SK-N-SH (cell line): ENCODE measurements at regions not wholly inside any gene's neighbourhood (a gene's known extent, or its start where the extent isn't known, plus 50 kb on each side); places are given as distances from the start of the nearest gene placed in this dataset.

Experiments used
- CTCF ChIA-PET: fragments of 300-600, 350-600 bp; formaldehyde crosslinking; extraction: SDS; loops from one replicate; lab custom pipeline; 2021; lab: Yijun Ruan, JAX
- POLR2A ChIA-PET: fragments of 350-600 bp; sonication (Branson Sonifier 250); formaldehyde crosslinking; extraction: SDS; loops from one replicate; lab custom pipeline; 2020; ENCODE audit warnings: antibody characterized with exemption, inconsistent platforms; lab: Yijun Ruan, JAX
- DNase-seq: peaks from one replicate; pipeline ENCODE4 v3.0.0; 2012
- H2AFZ ChIP-seq: fragments of 200-600 bp; sonication (generic); 2 replicates; pipeline ENCODE4 v1.8.1; 2016; ENCODE audit warnings: antibody characterized with exemption, mild to moderate bottlenecking, low read depth
- H3F3A ChIP-seq: fragments of 200-600 bp; sonication (generic); replicated peaks from 2 replicates; pipeline ENCODE3; 2016; ENCODE audit warnings: antibody characterized with exemption, mild to moderate bottlenecking; ENCODE audit not compliant: insufficient read depth
- H3K27ac ChIP-seq, 2 experiments: fragments of 200-500 bp in 1 of 2; fragments of 200-600 bp in 1 of 2; sonication (Bioruptor generic) in 1 of 2; sonication (generic), shearing (Covaris generic) in 1 of 2; 2 replicates each; pipeline versions ENCODE4 v1.5.1 to v1.6.1; 2014 to 2016; ENCODE audit warnings: low read depth in 2 of 2, inconsistent platforms in 1 of 2, low read length in 1 of 2, mild to moderate bottlenecking in 1 of 2, mixed read lengths in 1 of 2
- H3K27me3 ChIP-seq: fragments of 200-600 bp; sonication (generic), shearing (Covaris generic); 2 replicates; pipeline ENCODE4 v1.6.1; 2016; ENCODE audit warnings: mixed run types; ENCODE audit not compliant: insufficient read depth
- H3K36me3 ChIP-seq, 2 experiments: fragments of 200-500 bp in 1 of 2; fragments of 200-600 bp in 1 of 2; sonication (Bioruptor generic) in 1 of 2; sonication (generic) in 1 of 2; replicated peaks in 1 of 2; 2 replicates each; pipeline versions ENCODE3 to v1.5.1; 2014 to 2016; ENCODE audit warnings: low read length in 1 of 2, mild to moderate bottlenecking in 1 of 2; ENCODE audit not compliant: insufficient read depth in 2 of 2, control insufficient read depth in 1 of 2
- H3K4me1 ChIP-seq, 2 experiments: fragments of 200-500 bp in 1 of 2; fragments of 200-600 bp in 1 of 2; sonication (Bioruptor generic) in 1 of 2; sonication (generic), shearing (Covaris generic) in 1 of 2; 2 replicates each; pipeline versions ENCODE4 v1.5.1 to v1.6.1; 2014 to 2016; ENCODE audit warnings: low read depth in 1 of 2, low read length in 1 of 2, mixed run types in 1 of 2; ENCODE audit not compliant: insufficient read depth in 2 of 2, control insufficient read depth in 1 of 2
- H3K4me2 ChIP-seq: fragments of 200-600 bp; sonication (generic), shearing (Covaris generic); 2 replicates; pipeline ENCODE4 v1.6.1; 2017; ENCODE audit warnings: mixed run types
- H3K4me3 ChIP-seq, 2 experiments: fragments of 200-500 bp in 1 of 2; fragments of 200-600 bp in 1 of 2; sonication (Bioruptor generic) in 1 of 2; sonication (generic), shearing (Covaris generic) in 1 of 2; 2 replicates each; pipeline versions ENCODE4 v1.5.1 to v1.8.1; 2014 to 2016; ENCODE audit warnings: low read depth in 2 of 2, inconsistent platforms in 1 of 2, low read length in 1 of 2, mild to moderate bottlenecking in 1 of 2, mixed read lengths in 1 of 2, moderate library complexity in 1 of 2
- H3K79me2 ChIP-seq: fragments of 200-600 bp; sonication (generic); 2 replicates; pipeline ENCODE4 v1.8.1; 2017; ENCODE audit warnings: mild to moderate bottlenecking; ENCODE audit not compliant: insufficient read depth
- H3K9ac ChIP-seq: fragments of 200-600 bp; sonication (generic); 2 replicates; pipeline ENCODE4 v1.6.1; 2017; ENCODE audit warnings: mixed run types
- H3K9me2 ChIP-seq: fragments of 200-600 bp; sonication (generic); 2 replicates; pipeline ENCODE4 v1.6.1; 2017; ENCODE audit warnings: mixed run types
- H3K9me3 ChIP-seq: fragments of 200-600 bp; sonication (generic); 2 replicates; pipeline ENCODE4 v1.6.1; 2017; ENCODE audit warnings: mixed run types, mild to moderate bottlenecking, moderate library complexity
- H4K20me1 ChIP-seq: fragments of 200-600 bp; sonication (generic); 2 replicates; pipeline ENCODE4 v1.6.1; 2017; ENCODE audit warnings: mild to moderate bottlenecking, mixed run types; ENCODE audit not compliant: insufficient read depth
- CHD2 ChIP-seq: fragments of 150-350 bp; IDR thresholded peaks from 2 replicates; pipeline ENCODE4 v1.6.1; 2018; ENCODE audit warnings: low read length; ENCODE audit not compliant: partially characterized antibody
- CTCF ChIP-seq: fragments of 200-600 bp; sonication (generic); IDR thresholded peaks from 2 replicates; pipeline ENCODE4 v1.6.1; 2017; ENCODE audit warnings: antibody characterized with exemption, mild to moderate bottlenecking, moderate library complexity
- EP300 ChIP-seq, 2 experiments: IDR thresholded peaks; 2 replicates each; pipeline versions ENCODE4 v1.4.0 to v1.6.1; 2012; ENCODE audit warnings: borderline replicate concordance in 1 of 2, low read depth in 1 of 2, low read length in 1 of 2
- EZH2phosphoT487 ChIP-seq: fragments of 200-600 bp; sonication (generic); IDR thresholded peaks from 2 replicates; pipeline ENCODE4 v1.6.1; 2017; ENCODE audit warnings: low read depth, mixed run types, mild to moderate bottlenecking, antibody characterized with exemption, moderate library complexity, borderline replicate concordance
- GATA2 ChIP-seq: sonication (generic); formaldehyde crosslinking; IDR thresholded peaks from 2 replicates; pipeline ENCODE4 v1.5.0; 2020; ENCODE audit warnings: mild to moderate bottlenecking, missing genetic modification reagents
- IRF3 ChIP-seq: fragments of 150-350 bp; IDR thresholded peaks from 2 replicates; pipeline ENCODE4 v1.6.1; 2016; ENCODE audit warnings: mild to moderate bottlenecking, low read depth, low read length
- MAX ChIP-seq: IDR thresholded peaks from 2 replicates; pipeline ENCODE4 v1.4.0; 2012; ENCODE audit warnings: low read depth
- MEF2A ChIP-seq: IDR thresholded peaks from 2 replicates; pipeline ENCODE4 v1.4.0; 2012; ENCODE audit warnings: low read depth, borderline replicate concordance
- MXI1 ChIP-seq: IDR thresholded peaks from 2 replicates; pipeline ENCODE4 v1.6.1; 2012; ENCODE audit warnings: mild to moderate bottlenecking, low read depth, low read length, improper control_type of control experiment
- NFIC ChIP-seq: IDR thresholded peaks from 2 replicates; pipeline ENCODE4 v1.4.0; 2012; ENCODE audit warnings: borderline replicate concordance
- POLR2AphosphoS5 ChIP-seq: IDR thresholded peaks from 2 replicates; pipeline ENCODE4 v1.6.1; 2012; ENCODE audit warnings: low read depth, low read length
- RAD21 ChIP-seq: IDR thresholded peaks from 2 replicates; pipeline ENCODE4 v1.6.1; 2012; ENCODE audit warnings: mild to moderate bottlenecking, low read length
- REST ChIP-seq: IDR thresholded peaks from 2 replicates; pipeline ENCODE4 v1.6.1; 2012; ENCODE audit warnings: mild to moderate bottlenecking, low read depth, low read length, moderate library complexity
- RXRA ChIP-seq: IDR thresholded peaks from 2 replicates; pipeline ENCODE4 v1.4.0; 2012; ENCODE audit warnings: low read depth, mild to moderate bottlenecking, borderline replicate concordance
- SIN3A ChIP-seq: IDR thresholded peaks from 2 replicates; pipeline ENCODE4 v1.6.1; 2012; ENCODE audit warnings: low read depth, mild to moderate bottlenecking, low read length, moderate library complexity, borderline replicate concordance
- SMC3 ChIP-seq: IDR thresholded peaks from 2 replicates; pipeline ENCODE4 v1.6.1; 2012; ENCODE audit warnings: low read depth, low read length, improper control_type of control experiment
- TAF1 ChIP-seq: IDR thresholded peaks from 2 replicates; pipeline ENCODE4 v1.6.1; 2012; ENCODE audit warnings: low read depth, mild to moderate bottlenecking, low read length, moderate library complexity, borderline replicate concordance
- TCF12 ChIP-seq: IDR thresholded peaks from 2 replicates; pipeline ENCODE4 v1.4.0; 2012
- TEAD4 ChIP-seq: IDR thresholded peaks from 2 replicates; pipeline ENCODE4 v1.4.0; 2012; ENCODE audit warnings: mild to moderate bottlenecking, borderline replicate concordance; ENCODE audit not compliant: insufficient read depth
- USF2 ChIP-seq: fragments of 150-350 bp; IDR thresholded peaks from 2 replicates; pipeline ENCODE4 v1.6.1; 2017; ENCODE audit warnings: antibody characterized with exemption, low read length, low read depth, borderline replicate concordance
- WGBS: methylation state at CpG from one replicate; pipeline ENCODE4 v1.1.6; 2017; ENCODE audit warnings: low lambda C conversion rate; 5-methylcytosine and 5-hydroxymethylcytosine counted together

- peaks cover 0 to 2% of the 10 kb centered on the region in 2 experiments; a peak in 1 of 4 replicates for H3K4me1 ChIP-seq
- H3K27ac ChIP-seq = no peak overlapping the region
- no peaks in the 10 kb centered on the region for H3K27me3 ChIP-seq
- CTCF ChIA-PET = no interaction called here
- H3K9me3 ChIP-seq = no peaks in the 10 kb centered on the region
- no peak for DNase-seq
- no peaks in the 10 kb centered on the region for H3K79me2 ChIP-seq
- H2AFZ ChIP-seq = no peak overlapping the region
- POLR2A ChIA-PET = no interaction called here
- H3F3A ChIP-seq = no peaks in the 10 kb centered on the region
- no peaks in the 10 kb centered on the region for H4K20me1 ChIP-seq
- WGBS = 71% methylated on average over 4 of the region's 4 CpGs
- H3K4me3 ChIP-seq = no peak overlapping the region
- H3K4me2 ChIP-seq = no peak overlapping the region
- no peak overlapping the region for H3K9ac ChIP-seq
- TF ChIP-seq RXRA = no peak
- TF ChIP-seq MEF2A = no peak
- no peak for TF ChIP-seq CTCF
- no peak for TF ChIP-seq SMC3
- no peak for TF ChIP-seq TEAD4
- no peak for TF ChIP-seq USF2
- no peak for TF ChIP-seq MXI1
- TF ChIP-seq POLR2AphosphoS5 = no peak
- TF ChIP-seq TAF1 = no peak
- TF ChIP-seq TCF12 = no peak
- no peak for TF ChIP-seq EP300 (IDR thresholded peaks at IDR 0.05; ENCODE audit: borderline replicate concordance in 1 of 2, low read depth in 1 of 2, low read length in 1 of 2)
- TF ChIP-seq SIN3A = no peak
- no peak for TF ChIP-seq GATA2 (CRISPR knock-in tag)
- no peak for TF ChIP-seq NFIC
- H3K36me3 ChIP-seq = no peaks in the 10 kb centered on the region
- no peaks in the 10 kb centered on the region for H3K9me2 ChIP-seq
Measured at GRCh38 chr5:89452081-89452480, 569.1 kb upstream of the MEF2C start.

- DNase-seq = no peak
- H4K20me1 ChIP-seq = no peaks in the 10 kb centered on the region
- H3K79me2 ChIP-seq = no peaks in the 10 kb centered on the region
- no peaks in the 10 kb centered on the region for H3K27me3 ChIP-seq
- no peak overlapping the region for H3K4me3 ChIP-seq
- H3K9me2 ChIP-seq = no peaks in the 10 kb centered on the region
- peaks cover 0 to 2% of the 10 kb centered on the region in 2 experiments; a peak in 1 of 4 replicates for H3K4me1 ChIP-seq
- no peak overlapping the region for H3K4me2 ChIP-seq
- CTCF ChIA-PET = no interaction called here
- no peaks in the 10 kb centered on the region for H3F3A ChIP-seq
- H3K27ac ChIP-seq = no peak overlapping the region
- H3K9ac ChIP-seq = no peak overlapping the region
- no peaks in the 10 kb centered on the region for H3K9me3 ChIP-seq
- H3K36me3 ChIP-seq = no peaks in the 10 kb centered on the region
- H2AFZ ChIP-seq = no peak overlapping the region
- no peak for TF ChIP-seq RXRA
- no peak for TF ChIP-seq REST
- TF ChIP-seq MAX = no peak
- no peak for TF ChIP-seq MEF2A
- no peak for TF ChIP-seq IRF3
- TF ChIP-seq NFIC = no peak
- no peak for TF ChIP-seq RAD21
- no peak for TF ChIP-seq CHD2
- TF ChIP-seq EZH2phosphoT487 = no peak
- POLR2A ChIA-PET = no interaction called here
Measured at GRCh38 chr5:89451263-89451662, 568.3 kb upstream of the MEF2C start.
